Left lobe of liver (tissue), 2 donors: ENCODE measurements at regions not wholly inside any gene's neighbourhood (a gene's known extent, or its start where the extent isn't known, plus 50 kb on each side); places are given as distances from the start of the nearest gene placed in this dataset.
A peak's percentile ranks its signal among the peaks of the same experiment; 100 is the strongest.
"Not testable (repeated sequence)": the region's sequence is repeated elsewhere in the genome, so short reads cannot be mapped to it uniquely, and the experiment has no call there.

Source experiments
- ATAC-seq: fragments of 200-7000 bp; cut with Tn5 transposase; one replicate; pipeline ENCODE4 v1.9.1; 2020; ENCODE audit warnings: mild to moderate bottlenecking, moderate library complexity
- DNase-seq: peaks from one replicate; pipeline ENCODE4 v3.0.0-alpha.2; 2020; ENCODE audit warnings: low spot score
- donor health status: DM: no; HTN: no; CAD: no; lungs with moderate emphysema.
- donor health status: DM: no; HTN: yes; CAD: no.

- ATAC-seq, DNase-seq: not testable (repeated sequence)
These were observed 51.7 kb downstream of the PPIAL4C start for GRCh38 chr1:149635290-149635899.

- ATAC-seq (peak; percentile 87), DNase-seq (peak; percentile 93)
These were observed 52.9 kb downstream of the PPIAL4C start for GRCh38 chr1:149636286-149637122.

GRCh38 chr1:149638481-149638880 is 54.8 kb downstream of the PPIAL4C start:
- not testable (repeated sequence) for ATAC-seq, DNase-seq

GRCh38 chr1:149638901-149639658 is 55.4 kb downstream of the PPIAL4C start:
- ATAC-seq = peak; percentile 12
- not testable (repeated sequence) for DNase-seq

GRCh38 chr1:149641179-149641578 is 57.5 kb downstream of the PPIAL4C start:
- DNase-seq (peak; percentile 55), ATAC-seq (peak; percentile 53)

- DNase-seq, ATAC-seq: not testable (repeated sequence)
These were observed 61.2 kb downstream of the PPIAL4C start for GRCh38 chr1:149644818-149645217.

GRCh38 chr1:149646360-149647017 is 62.8 kb downstream of the PPIAL4C start:
- DNase-seq = peak; percentile 62
- peak; percentile 76 for ATAC-seq

- not testable (repeated sequence) for DNase-seq
- ATAC-seq = peak; percentile 37
These were observed 63.3 kb downstream of the PPIAL4C start for GRCh38 chr1:149647018-149647373.

- not testable (repeated sequence) for DNase-seq, ATAC-seq
These were observed 74.1 kb downstream of the PPIAL4C start for GRCh38 chr1:149657750-149658149.

- not testable (repeated sequence) for ATAC-seq, DNase-seq
These were observed 74.5 kb downstream of the PPIAL4C start for GRCh38 chr1:149658175-149658574.

- DNase-seq = not testable (repeated sequence)
These were observed 81.0 kb downstream of the PPIAL4C start for GRCh38 chr1:149664624-149665023.

GRCh38 chr1:149665033-149665432 is 81.4 kb downstream of the PPIAL4C start:
- DNase-seq = not testable (repeated sequence)
- peak; percentile 51 for ATAC-seq

More at GRCh38 chr1:149664624-149665023, 81.0 kb downstream of the PPIAL4C start:
- peak; percentile 90 for ATAC-seq

- ATAC-seq = peak; percentile 57
- DNase-seq = not testable (repeated sequence)
These were observed 81.9 kb downstream of the PPIAL4C start for GRCh38 chr1:149665528-149665927.

- peak; percentile 82 for ATAC-seq
These were observed 89.7 kb downstream of the PPIAL4C start for GRCh38 chr1:149673231-149673909.

GRCh38 chr1:149674921-149675320 is 91.3 kb downstream of the PPIAL4C start:
- not testable (repeated sequence) for DNase-seq, ATAC-seq

More at GRCh38 chr1:149673231-149673909, 89.7 kb downstream of the PPIAL4C start:
- not testable (repeated sequence) for DNase-seq

- DNase-seq, ATAC-seq: not testable (repeated sequence)
These were observed 93.7 kb downstream of the PPIAL4C start for GRCh38 chr1:149677359-149677758.

- peak; percentile 98 for ATAC-seq
- not testable (repeated sequence) for DNase-seq
These were observed 95.8 kb upstream of the FCGR1A start for GRCh38 chr1:149686593-149687238.

- ATAC-seq = not testable (repeated sequence)
These were observed 91.1 kb upstream of the FCGR1A start for GRCh38 chr1:149691399-149691798.

GRCh38 chr1:149692804-149693539 is 89.5 kb upstream of the FCGR1A start:
- ATAC-seq, DNase-seq: not testable (repeated sequence)

More at GRCh38 chr1:149691399-149691798, 91.1 kb upstream of the FCGR1A start:
- not testable (repeated sequence) for DNase-seq
